Skeletal muscle cell (primary cell): ENCODE measurements at regions not wholly inside any gene's neighbourhood (a gene's known extent, or its start where the extent isn't known, plus 50 kb on each side); places are given as distances from the start of the nearest gene placed in this dataset.

Experiments used
- DNase-seq: peaks from one replicate; pipeline ENCODE4 v3.0.0-alpha.2; 2010; ENCODE audit warnings: low read depth
- H3K4me3 ChIP-seq: 2 replicates; pipeline ENCODE4 v1.5.1; 2011; ENCODE audit warnings: low read depth, mild to moderate bottlenecking, control low read depth, low read length, moderate library complexity

DNA sequence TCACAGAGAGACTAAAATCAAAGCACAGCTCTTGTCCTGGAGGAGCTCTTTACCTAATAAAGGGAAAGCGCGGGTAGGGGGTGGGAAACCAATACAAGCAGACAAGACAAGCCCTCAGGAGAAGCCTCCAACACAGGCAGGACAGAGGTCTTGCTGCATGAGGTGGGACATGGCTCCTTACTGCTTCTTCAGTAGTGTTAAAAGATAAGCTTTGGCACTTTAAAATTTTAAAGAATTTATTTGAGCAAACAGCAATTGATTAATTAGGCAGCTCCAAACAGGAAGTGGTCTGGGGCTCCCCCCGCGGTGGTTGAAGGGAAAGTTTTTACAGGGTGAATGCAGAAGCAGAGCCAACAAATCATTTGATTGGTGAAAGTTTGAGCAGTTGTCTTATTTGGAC lies 50.3 kb upstream of the MACC1 start:
- no peak overlapping the region for H3K4me3 ChIP-seq
- no peak for DNase-seq

DNA sequence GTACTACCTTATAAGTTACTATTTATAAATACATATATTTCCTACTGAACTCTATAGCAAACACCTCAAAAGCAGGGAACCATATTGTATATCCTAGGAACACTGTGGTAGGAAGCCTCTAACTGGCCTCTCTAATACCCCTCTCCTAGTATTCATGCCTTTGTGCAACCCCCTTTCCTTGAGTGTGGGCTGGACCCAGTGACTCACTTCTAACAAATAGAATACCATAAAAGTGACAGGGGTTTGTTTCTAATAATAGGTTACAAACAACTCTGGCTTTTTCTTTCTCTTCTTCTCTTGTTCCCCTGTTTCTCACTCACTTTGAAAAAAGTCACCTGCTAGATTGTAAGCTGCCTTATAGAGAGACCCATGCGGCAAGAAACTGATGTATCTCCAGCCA lies 51.6 kb upstream of the MACC1 start:
- no peak overlapping the region for H3K4me3 ChIP-seq
- DNase-seq = no peak

DNA sequence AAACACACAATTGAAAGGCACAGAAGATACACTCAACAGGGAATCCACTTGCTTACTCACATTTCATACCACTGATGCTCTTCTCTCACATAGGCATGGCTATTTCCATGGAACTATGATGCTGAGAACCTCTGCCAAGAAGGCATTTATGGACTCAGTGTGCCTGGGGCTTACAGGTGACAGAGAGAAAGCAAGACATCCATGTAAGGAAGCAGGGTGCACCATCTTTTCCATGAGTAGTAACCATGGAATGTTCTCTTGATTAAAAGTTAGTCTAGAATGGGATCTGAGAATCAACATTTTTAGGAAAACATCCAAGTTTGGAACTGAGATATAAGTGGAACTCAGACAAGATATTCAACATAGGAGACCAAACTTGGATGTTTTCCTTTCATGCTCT lies 52.5 kb upstream of the MACC1 start:
- no peak overlapping the region for H3K4me3 ChIP-seq
- peak; percentile 38 for DNase-seq

- no peak overlapping the region for H3K4me3 ChIP-seq
- DNase-seq = no peak
Measured at GRCh38 chr7:20270371-20270770, 53.2 kb upstream of the MACC1 start.

- no peak overlapping the region for H3K4me3 ChIP-seq
- DNase-seq = no peak
Measured at GRCh38 chr7:20270867-20271266, 53.7 kb upstream of the MACC1 start.

DNA sequence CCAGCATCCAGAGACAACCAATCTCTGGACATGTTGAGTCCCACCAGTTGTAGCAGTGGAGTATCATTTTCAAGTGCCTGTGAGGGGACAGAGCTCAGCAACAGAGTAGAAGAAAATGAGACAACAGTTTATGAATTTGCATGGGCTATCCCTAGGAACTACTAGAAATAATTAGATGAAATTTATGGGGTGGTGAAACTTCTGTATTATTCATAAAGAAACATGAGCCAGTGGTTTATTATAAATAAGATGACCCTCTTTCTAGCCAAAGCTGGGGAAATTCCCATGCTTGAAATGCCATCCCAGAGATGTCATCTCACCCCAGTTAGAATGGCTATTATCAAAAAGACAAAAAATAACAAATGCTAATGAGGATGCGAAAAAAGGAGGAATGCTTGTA lies 55.1 kb upstream of the ITGB8 start:
- H3K4me3 ChIP-seq = no peak overlapping the region
- DNase-seq = no peak

- DNase-seq = no peak
- no peak overlapping the region for H3K4me3 ChIP-seq
Measured at GRCh38 chr7:20276705-20277472, 53.8 kb upstream of the ITGB8 start.

DNA sequence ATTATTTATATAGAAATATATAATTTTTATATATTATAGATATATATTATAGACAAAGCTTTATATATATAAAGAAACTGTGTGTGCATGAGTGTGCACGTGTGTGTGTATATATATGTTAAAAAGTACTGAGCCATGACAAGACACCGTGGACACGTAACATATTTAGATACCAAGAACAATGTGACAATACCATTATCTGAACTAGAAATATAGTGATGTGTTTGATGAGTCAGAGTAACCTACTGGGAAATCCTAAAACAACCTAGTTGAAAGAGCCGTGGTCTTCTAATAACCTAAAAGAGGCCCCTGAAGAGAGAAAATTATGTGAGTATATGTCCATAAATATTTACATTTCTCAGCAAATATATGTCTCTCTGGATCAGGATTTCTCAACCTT lies 50.7 kb upstream of the ITGB8 start:
- DNase-seq = no peak
- no peak overlapping the region for H3K4me3 ChIP-seq

DNA sequence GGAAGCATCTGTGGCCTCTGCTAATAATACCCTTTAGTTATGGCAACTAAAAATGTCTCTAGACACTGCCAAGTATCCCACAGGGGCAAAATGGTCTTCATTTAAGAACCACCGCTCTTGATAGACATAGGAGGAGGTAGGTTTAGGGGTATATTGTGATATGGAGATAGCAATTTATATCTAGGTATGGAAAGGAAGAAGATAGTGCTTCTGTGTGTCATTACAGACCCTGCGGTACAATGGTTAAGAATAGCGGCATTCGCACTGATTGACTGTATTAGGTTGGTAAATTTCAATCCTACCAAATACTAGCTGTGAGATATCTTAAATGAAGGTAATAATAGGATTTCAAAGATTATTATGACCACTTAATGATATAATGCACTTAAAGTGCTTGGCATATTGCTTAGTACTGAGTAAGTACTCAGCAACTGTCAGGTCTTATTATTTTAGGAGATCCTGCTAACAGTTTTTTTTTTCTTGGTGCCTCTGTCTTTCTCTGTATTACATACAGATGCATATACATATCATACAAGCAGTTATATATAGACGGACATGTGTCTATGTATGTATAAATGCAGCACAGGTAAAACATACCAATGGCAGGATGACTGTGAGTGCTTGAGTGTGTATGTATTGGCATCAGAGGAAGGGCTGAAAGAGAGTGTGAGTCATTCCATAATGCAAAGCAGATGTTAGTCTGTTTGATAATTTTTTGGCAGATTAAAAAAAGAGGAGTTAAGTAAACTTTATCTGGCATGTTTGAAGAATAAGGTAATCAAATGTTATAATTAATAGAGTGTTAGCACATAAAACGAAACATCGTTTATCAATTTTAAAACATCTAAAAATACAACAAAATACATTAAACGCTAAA lies 50.0 kb upstream of the ITGB8 start:
- H3K4me3 ChIP-seq = no peak overlapping the region
- DNase-seq = peak; percentile 65
